Hepatocyte (in vitro differentiated cells): ENCODE measurements at regions not wholly inside any gene's neighbourhood (a gene's known extent, or its start where the extent isn't known, plus 50 kb on each side); places are given as distances from the start of the nearest gene placed in this dataset.
A peak's percentile ranks its signal among the peaks of the same experiment; 100 is the strongest.

Experiments used
- EZH2 ChIP-seq: fragments of 200-600 bp; sonication (generic); IDR thresholded peaks from 2 replicates; pipeline ENCODE4 v1.6.1; 2016; ENCODE audit warnings: antibody characterized with exemption, mild to moderate bottlenecking, borderline replicate concordance
- EZH2phosphoT487 ChIP-seq: fragments of 200-600 bp; sonication (generic); IDR thresholded peaks from one replicate; pipeline ENCODE4 v1.6.1; 2018; ENCODE audit warnings: antibody characterized with exemption, mild to moderate bottlenecking, low read depth, moderate library complexity; ENCODE audit not compliant: unreplicated experiment, severe bottlenecking
- TF ChIP-seq, protein P1 (sequence below): fragments of 200-600 bp; sonication (generic); IDR thresholded peaks from 2 replicates; pipeline ENCODE4 v1.5.1; 2016; ENCODE audit warnings: antibody characterized with exemption, mild to moderate bottlenecking; ENCODE audit not compliant: poor library complexity

- TF ChIP-seq, protein P1, sequence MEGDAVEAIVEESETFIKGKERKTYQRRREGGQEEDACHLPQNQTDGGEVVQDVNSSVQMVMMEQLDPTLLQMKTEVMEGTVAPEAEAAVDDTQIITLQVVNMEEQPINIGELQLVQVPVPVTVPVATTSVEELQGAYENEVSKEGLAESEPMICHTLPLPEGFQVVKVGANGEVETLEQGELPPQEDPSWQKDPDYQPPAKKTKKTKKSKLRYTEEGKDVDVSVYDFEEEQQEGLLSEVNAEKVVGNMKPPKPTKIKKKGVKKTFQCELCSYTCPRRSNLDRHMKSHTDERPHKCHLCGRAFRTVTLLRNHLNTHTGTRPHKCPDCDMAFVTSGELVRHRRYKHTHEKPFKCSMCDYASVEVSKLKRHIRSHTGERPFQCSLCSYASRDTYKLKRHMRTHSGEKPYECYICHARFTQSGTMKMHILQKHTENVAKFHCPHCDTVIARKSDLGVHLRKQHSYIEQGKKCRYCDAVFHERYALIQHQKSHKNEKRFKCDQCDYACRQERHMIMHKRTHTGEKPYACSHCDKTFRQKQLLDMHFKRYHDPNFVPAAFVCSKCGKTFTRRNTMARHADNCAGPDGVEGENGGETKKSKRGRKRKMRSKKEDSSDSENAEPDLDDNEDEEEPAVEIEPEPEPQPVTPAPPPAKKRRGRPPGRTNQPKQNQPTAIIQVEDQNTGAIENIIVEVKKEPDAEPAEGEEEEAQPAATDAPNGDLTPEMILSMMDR = peak; percentile 30
- TF ChIP-seq EZH2 = no peak
- TF ChIP-seq EZH2phosphoT487 = no peak
Observed at GRCh38 chrX:39438603-39439602, 637.6 kb downstream of the MID1IP1 start.
